H1 (cell line): ENCODE measurements at regions not wholly inside any gene's neighbourhood (a gene's known extent, or its start where the extent isn't known, plus 50 kb on each side); places are given as distances from the start of the nearest gene placed in this dataset.

Source experiments
- CBX5 ChIP-seq: fragments of 300-800, 300-1000 bp; sonication (generic); IDR thresholded peaks from 2 replicates; pipeline ENCODE4 v1.7.1; 2016; ENCODE audit warnings: antibody characterized with exemption, low read length, low read depth
- CEBPB ChIP-seq: IDR thresholded peaks from 2 replicates; pipeline ENCODE4 v1.6.1; 2012; ENCODE audit warnings: low read depth, low read length
- CHD2 ChIP-seq: IDR thresholded peaks from 2 replicates; pipeline ENCODE4 v1.6.1; 2012; ENCODE audit warnings: low read length, improper control_type of control experiment
- EP300 ChIP-seq, 2 experiments: IDR thresholded peaks; 1 replicate in 1 of 2; 2 replicates in 1 of 2; pipeline ENCODE4 v1.6.1; 2011 to 2012; ENCODE audit warnings: low read depth in 2 of 2, low read length in 2 of 2, mild to moderate bottlenecking in 2 of 2, borderline replicate concordance in 1 of 2, inconsistent platforms in 1 of 2, moderate library complexity in 1 of 2
- TAF1 ChIP-seq: IDR thresholded peaks from 2 replicates; pipeline ENCODE4 v1.6.1; 2011; ENCODE audit warnings: mild to moderate bottlenecking, low read depth, low read length
- TF ChIP-seq, protein P1 (sequence below), 3 experiments: IDR thresholded peaks; 1 replicate in 2 of 3; 2 replicates in 1 of 3; pipeline versions ENCODE4 v1.5.1 to v1.6.1; 2011; ENCODE audit warnings: low read length in 3 of 3, mild to moderate bottlenecking in 3 of 3, inconsistent platforms in 2 of 3, low read depth in 1 of 3, moderate library complexity in 1 of 3; ENCODE audit not compliant: insufficient read depth in 1 of 3; ENCODE audit errors: control extremely low read depth in 1 of 3
- TF ChIP-seq, protein P2 (sequence below): IDR thresholded peaks from 2 replicates; pipeline ENCODE4 v1.6.1; 2011; ENCODE audit warnings: low read length, improper control_type of control experiment

DNA sequence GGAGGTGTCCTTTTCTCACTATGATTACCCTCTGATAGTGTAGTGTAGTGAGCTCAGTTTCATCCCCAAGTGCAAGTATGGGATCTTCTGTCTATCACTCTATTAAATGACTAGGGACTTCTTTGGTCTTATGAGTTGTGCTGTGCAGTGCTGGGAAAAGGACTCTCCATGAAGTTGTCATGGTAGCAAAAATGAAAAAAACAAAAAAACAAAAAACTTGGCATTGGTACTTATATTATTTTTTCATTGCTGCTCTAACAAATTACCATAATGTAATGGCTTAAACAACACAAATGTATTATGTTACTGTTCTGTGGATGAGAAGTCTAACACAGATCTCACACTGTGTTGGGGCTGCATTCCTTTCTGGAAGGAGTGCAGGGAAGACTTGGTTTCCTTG, 393.1 kb upstream of the NOVA1 start (continued):
- TF ChIP-seq, protein P1, sequence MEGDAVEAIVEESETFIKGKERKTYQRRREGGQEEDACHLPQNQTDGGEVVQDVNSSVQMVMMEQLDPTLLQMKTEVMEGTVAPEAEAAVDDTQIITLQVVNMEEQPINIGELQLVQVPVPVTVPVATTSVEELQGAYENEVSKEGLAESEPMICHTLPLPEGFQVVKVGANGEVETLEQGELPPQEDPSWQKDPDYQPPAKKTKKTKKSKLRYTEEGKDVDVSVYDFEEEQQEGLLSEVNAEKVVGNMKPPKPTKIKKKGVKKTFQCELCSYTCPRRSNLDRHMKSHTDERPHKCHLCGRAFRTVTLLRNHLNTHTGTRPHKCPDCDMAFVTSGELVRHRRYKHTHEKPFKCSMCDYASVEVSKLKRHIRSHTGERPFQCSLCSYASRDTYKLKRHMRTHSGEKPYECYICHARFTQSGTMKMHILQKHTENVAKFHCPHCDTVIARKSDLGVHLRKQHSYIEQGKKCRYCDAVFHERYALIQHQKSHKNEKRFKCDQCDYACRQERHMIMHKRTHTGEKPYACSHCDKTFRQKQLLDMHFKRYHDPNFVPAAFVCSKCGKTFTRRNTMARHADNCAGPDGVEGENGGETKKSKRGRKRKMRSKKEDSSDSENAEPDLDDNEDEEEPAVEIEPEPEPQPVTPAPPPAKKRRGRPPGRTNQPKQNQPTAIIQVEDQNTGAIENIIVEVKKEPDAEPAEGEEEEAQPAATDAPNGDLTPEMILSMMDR (IDR thresholded peaks at IDR 0.05; ENCODE audit: control extremely low read depth in 1 of 3, insufficient read depth in 1 of 3, low read depth in 1 of 3, low read length in 3 of 3): no peak
- TF ChIP-seq CEBPB (no peak), EP300 (IDR thresholded peaks at IDR 0.05; ENCODE audit: borderline replicate concordance in 1 of 2, low read depth in 2 of 2, low read length in 2 of 2) (no peak), TAF1 (no peak), CBX5 (no peak), CHD2 (no peak)
- TF ChIP-seq, protein P2, sequence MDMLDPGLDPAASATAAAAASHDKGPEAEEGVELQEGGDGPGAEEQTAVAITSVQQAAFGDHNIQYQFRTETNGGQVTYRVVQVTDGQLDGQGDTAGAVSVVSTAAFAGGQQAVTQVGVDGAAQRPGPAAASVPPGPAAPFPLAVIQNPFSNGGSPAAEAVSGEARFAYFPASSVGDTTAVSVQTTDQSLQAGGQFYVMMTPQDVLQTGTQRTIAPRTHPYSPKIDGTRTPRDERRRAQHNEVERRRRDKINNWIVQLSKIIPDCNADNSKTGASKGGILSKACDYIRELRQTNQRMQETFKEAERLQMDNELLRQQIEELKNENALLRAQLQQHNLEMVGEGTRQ: no peak
